ENCODE measurements at regions not wholly inside any gene's neighbourhood (a gene's known extent, or its start where the extent isn't known, plus 50 kb on each side); places are given as distances from the start of the nearest gene placed in this dataset.

DNA sequence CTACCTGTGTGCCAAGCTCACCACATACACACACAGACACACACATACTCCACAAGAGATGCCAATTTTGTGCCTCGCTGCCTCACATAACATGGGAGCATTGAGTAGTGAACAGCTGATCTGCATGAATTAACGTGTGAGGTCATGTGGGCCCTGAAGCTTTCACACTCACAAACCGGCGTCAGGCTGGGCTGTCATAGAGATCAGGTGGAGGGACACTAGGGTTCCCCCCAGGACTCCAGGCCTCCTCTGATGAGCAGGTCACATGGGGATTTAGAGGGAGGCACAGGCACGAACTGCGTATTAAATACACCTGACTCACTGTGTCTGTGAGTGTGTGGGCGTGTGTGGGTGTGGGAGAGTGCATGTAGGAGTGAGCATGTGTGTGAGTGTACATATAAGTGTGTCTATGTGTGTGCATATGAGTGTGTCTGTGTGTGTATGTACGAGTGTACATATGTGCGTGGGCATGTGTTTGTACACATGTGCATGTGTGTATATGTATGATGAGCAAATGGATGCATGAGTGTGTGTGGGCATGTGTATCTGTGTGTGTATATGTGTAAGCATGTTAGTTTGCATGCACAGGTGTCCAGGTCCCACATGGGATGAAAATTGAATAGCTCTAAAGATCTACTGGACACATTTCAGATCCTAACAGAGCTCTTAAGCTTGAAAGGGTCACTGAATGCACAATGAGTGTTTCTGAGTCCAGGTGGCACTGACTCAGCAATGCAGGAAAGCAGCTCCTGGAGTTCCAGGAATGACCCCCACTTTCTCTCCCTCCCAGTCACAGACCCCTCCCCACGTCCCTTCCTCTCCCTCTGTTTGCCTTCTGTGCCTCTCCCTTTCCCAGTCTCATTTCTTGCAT, 336.6 kb downstream of the PREX1 start:
- TF ChIP-seq YY1 (IDR thresholded peaks at IDR 0.05; ENCODE audit: insufficient read depth, insufficient read length), result no peak
- no peak for TF ChIP-seq ZNF274 (IDR thresholded peaks at IDR 0.05; ENCODE audit: low read depth, low read length)
- no peak for TF ChIP-seq SUZ12 (IDR thresholded peaks at IDR 0.05; ENCODE audit: extremely low read depth, insufficient read depth, insufficient read length)
